ENCODE measurements at regions not wholly inside any gene's neighbourhood (a gene's known extent, or its start where the extent isn't known, plus 50 kb on each side); places are given as distances from the start of the nearest gene placed in this dataset.

GRCh38 chr5:56569076-56569475, 246.3 kb upstream of the MAP3K1 start:
- no peak overlapping the region for H3K56ac ChIP-seq (ENCODE audit: insufficient read length, low read depth, low read length)
- no peak overlapping the region for H2BK15ac ChIP-seq (ENCODE audit: low read depth, low read length)
- no CpG with 5 or more reads among the region's 3 CpGs for WGBS (ENCODE audit: extremely low coverage, insufficient read length, low lambda C conversion rate)
- H2BK120ac ChIP-seq (ENCODE audit: low read depth, low read length, poor library complexity, severe bottlenecking), result no peak overlapping the region
- no peak for TF ChIP-seq CTCF (conservative IDR thresholded peaks at IDR 0.05)
- DNase-seq, result no peak
- H3K79me1 ChIP-seq (ENCODE audit: insufficient read depth, low read depth, low read length, poor library complexity, severe bottlenecking), result no peaks in the 10 kb centered on the region
- H3K9ac ChIP-seq (ENCODE audit: extremely low read depth, insufficient read length, low read length), result no peak overlapping the region
- no peak overlapping the region for H2BK12ac ChIP-seq (ENCODE audit: insufficient read length, low read depth, low read length)
- no peaks in the 10 kb centered on the region; the same call in 1 of the 2 replicates for H3K4me1 ChIP-seq (ENCODE audit: insufficient read depth, low read length)
- no peaks in the 10 kb centered on the region for H3K79me2 ChIP-seq (ENCODE audit: insufficient read depth, low read length)
- H3K18ac ChIP-seq (ENCODE audit: insufficient read length, low read depth, low read length), result no peak overlapping the region
- no peak overlapping the region for H3T11ph ChIP-seq (ENCODE audit: low read length)
- H3K4ac ChIP-seq (ENCODE audit: low read depth, low read length), result no peak overlapping the region
- no peak overlapping the region for H2AK5ac ChIP-seq (ENCODE audit: insufficient read length, low read length)
- no peak overlapping the region for H2BK5ac ChIP-seq (ENCODE audit: insufficient read length, low read length)
- no peaks in the 10 kb centered on the region for H3K27me3 Mint-ChIP-seq (ENCODE audit: low read depth)
- no peak overlapping the region for H3K4me2 ChIP-seq (ENCODE audit: insufficient read depth, insufficient read length, low read length)
- no peaks in the 10 kb centered on the region for H3K9me3 ChIP-seq (ENCODE audit: control insufficient read depth, low read depth, low read length)
- no peak overlapping the region for H2AFZ ChIP-seq (ENCODE audit: low read length)
- H4K8ac ChIP-seq (replicated peaks; ENCODE audit: insufficient read length, low read depth, low read length), result no peak overlapping the region
- H3K4me3 Mint-ChIP-seq, result no peak overlapping the region
- no peaks in the 10 kb centered on the region for H3K23me2 ChIP-seq (ENCODE audit: insufficient read length, low read depth, low read length, poor library complexity, severe bottlenecking)
- no peaks in the 10 kb centered on the region for H4K20me1 ChIP-seq (ENCODE audit: control insufficient read depth, insufficient read depth, insufficient read length)
- H3K27me3 ChIP-seq (ENCODE audit: insufficient read depth, low read length), result no peaks in the 10 kb centered on the region
- no peak overlapping the region for H3K27ac Mint-ChIP-seq
- H3K23ac ChIP-seq (ENCODE audit: insufficient read length, low read depth, low read length), result no peak overlapping the region
- H3K4me1 Mint-ChIP-seq, result peaks cover 17 to 23% of the 10 kb centered on the region in 2 experiments
- no peak overlapping the region for H3K14ac ChIP-seq (ENCODE audit: insufficient read depth, low read length)
- H3K36me3 Mint-ChIP-seq (ENCODE audit: insufficient read depth in 1 of 3, low read depth in 3 of 3), result peaks cover 6 to 9% (median 7%) of the 10 kb centered on the region in 3 experiments; a peak in 5 of 7 replicates
- H2BK20ac ChIP-seq (ENCODE audit: low read depth, low read length, poor library complexity, severe bottlenecking), result no peak overlapping the region
- H3K27ac ChIP-seq (ENCODE audit: insufficient read length, low read depth, low read length), result no peak overlapping the region
- no peak overlapping the region for H4K91ac ChIP-seq (ENCODE audit: insufficient read length, low read depth, low read length)
- H3K9me3 Mint-ChIP-seq, result peaks cover 3 to 14% of the 10 kb centered on the region in 2 experiments
- H4K5ac ChIP-seq (ENCODE audit: insufficient read length, low read depth, low read length), result no peak overlapping the region

All from H9 (cell line).